Limb (tissue), 2 donors: ENCODE measurements at regions not wholly inside any gene's neighbourhood (a gene's known extent, or its start where the extent isn't known, plus 50 kb on each side); places are given as distances from the start of the nearest gene placed in this dataset.
"Not testable (repeated sequence)": the region's sequence is repeated elsewhere in the genome, so short reads cannot be mapped to it uniquely, and the experiment has no call there.

Experiments used
- DNase-seq, 2 donors: peaks; one replicate each; pipeline ENCODE4 v3.0.0-alpha.2; 2016; ENCODE audit errors: extremely low spot score in 2 of 2

GRCh38 chr12:59346248-59346647 is 249.6 kb upstream of the SLC16A7 start:
- not testable (repeated sequence) for DNase-seq

GRCh38 chr12:59345406-59345805 is 250.4 kb upstream of the SLC16A7 start:
- no peak for DNase-seq

- DNase-seq, result no peak
Observed at GRCh38 chr12:59344224-59344623, 251.6 kb upstream of the SLC16A7 start.

- DNase-seq, result no peak
Observed at GRCh38 chr12:59329462-59329861, 266.4 kb upstream of the SLC16A7 start.

GRCh38 chr12:59328395-59329075 is 267.3 kb upstream of the SLC16A7 start:
- not testable (repeated sequence) for DNase-seq

GRCh38 chr12:59326457-59326856 is 269.4 kb upstream of the SLC16A7 start:
- DNase-seq, result not testable (repeated sequence)

GRCh38 chr12:59322473-59322872 is 273.4 kb upstream of the SLC16A7 start:
- peak in 1 of 2 donors; percentile 40 for DNase-seq

- DNase-seq, result no peak
Observed at GRCh38 chr12:59321278-59321677, 274.6 kb upstream of the SLC16A7 start.

GRCh38 chr12:59320112-59320511 is 275.7 kb upstream of the SLC16A7 start:
- no peak for DNase-seq

GRCh38 chr12:59318940-59319339 is 276.9 kb upstream of the SLC16A7 start:
- no peak for DNase-seq

- DNase-seq, result no peak
Observed at GRCh38 chr12:59317598-59317997, 278.2 kb upstream of the SLC16A7 start.

- no peak for DNase-seq
Observed at GRCh38 chr12:59316938-59317337, 278.9 kb upstream of the SLC16A7 start.

GRCh38 chr12:59316354-59316753 is 279.5 kb upstream of the SLC16A7 start:
- not testable (repeated sequence) for DNase-seq

- DNase-seq, result no peak
Observed at GRCh38 chr12:59314209-59314608, 281.6 kb upstream of the SLC16A7 start.

- peak in 1 of 2 donors; percentile 18 for DNase-seq
Observed at GRCh38 chr12:59304077-59304721, 291.6 kb upstream of the SLC16A7 start.

- no peak for DNase-seq
Observed at GRCh38 chr12:59298296-59298695, 297.5 kb upstream of the SLC16A7 start.

- DNase-seq, result no peak
Observed at GRCh38 chr12:59294221-59294620, 301.6 kb upstream of the SLC16A7 start.

GRCh38 chr12:59282999-59283398 is 312.8 kb upstream of the SLC16A7 start:
- DNase-seq, result no peak

GRCh38 chr12:59273561-59273960 is 322.3 kb upstream of the SLC16A7 start:
- not testable (repeated sequence) for DNase-seq

GRCh38 chr12:59268295-59268809 is 327.5 kb upstream of the SLC16A7 start:
- no peak for DNase-seq

- DNase-seq, result no peak
Observed at GRCh38 chr12:59260202-59260601, 335.6 kb upstream of the SLC16A7 start.

- no peak for DNase-seq
Observed at GRCh38 chr12:59252731-59253130, 332.4 kb upstream of the LRIG3 start.

GRCh38 chr12:59250766-59251165 is 330.5 kb upstream of the LRIG3 start:
- no peak for DNase-seq
